IPS-NIHi11 (cell line): ENCODE measurements at regions not wholly inside any gene's neighbourhood (a gene's known extent, or its start where the extent isn't known, plus 50 kb on each side); places are given as distances from the start of the nearest gene placed in this dataset.

ENCODE experiments used
- DNase-seq: peaks from one replicate; pipeline ENCODE4 v3.0.0; 2012; ENCODE audit warnings: mixed read lengths, low spot score

GRCh38 chr17:79444198-79444597 is 166.7 kb downstream of the RBFOX3 start:
- DNase-seq = no peak

- DNase-seq = no peak
Measured at GRCh38 chr17:79443026-79443425, 167.8 kb downstream of the RBFOX3 start.

- no peak for DNase-seq
Measured at GRCh38 chr17:79441356-79442160, 169.3 kb downstream of the RBFOX3 start.

- no peak for DNase-seq
Measured at GRCh38 chr17:79440251-79440650, 170.6 kb downstream of the RBFOX3 start.

- no peak for DNase-seq
Measured at GRCh38 chr17:79439493-79439892, 171.4 kb downstream of the RBFOX3 start.

- DNase-seq = no peak
Measured at GRCh38 chr17:79438546-79439334, 172.1 kb downstream of the RBFOX3 start.

GRCh38 chr17:79438058-79438457 is 172.8 kb downstream of the RBFOX3 start:
- no peak for DNase-seq

- DNase-seq = no peak
Measured at GRCh38 chr17:79437081-79437480, 173.8 kb downstream of the RBFOX3 start.

GRCh38 chr17:79435962-79436361 is 174.9 kb downstream of the RBFOX3 start:
- no peak for DNase-seq

- DNase-seq = no peak
Measured at GRCh38 chr17:79435296-79435695, 175.6 kb downstream of the RBFOX3 start.

GRCh38 chr17:79434215-79434614 is 176.6 kb downstream of the RBFOX3 start:
- DNase-seq = no peak

GRCh38 chr17:79433379-79433778 is 177.5 kb downstream of the RBFOX3 start:
- DNase-seq = no peak

GRCh38 chr17:79431175-79431574 is 179.7 kb downstream of the RBFOX3 start:
- no peak for DNase-seq

GRCh38 chr17:79429864-79430494 is 180.9 kb downstream of the RBFOX3 start:
- DNase-seq = no peak

- no peak for DNase-seq
Measured at GRCh38 chr17:79428988-79429387, 181.9 kb downstream of the RBFOX3 start.

GRCh38 chr17:79427621-79428539 is 183.0 kb downstream of the RBFOX3 start:
- DNase-seq = no peak

GRCh38 chr17:79425686-79426085 is 185.2 kb downstream of the RBFOX3 start:
- DNase-seq = no peak

GRCh38 chr17:79424471-79425185 is 186.2 kb downstream of the RBFOX3 start:
- no peak for DNase-seq

GRCh38 chr17:79423811-79424465 is 186.9 kb downstream of the RBFOX3 start:
- DNase-seq = no peak

GRCh38 chr17:79422236-79422635 is 188.6 kb downstream of the RBFOX3 start:
- no peak for DNase-seq
